ENCODE measurements at regions not wholly inside any gene's neighbourhood (a gene's known extent, or its start where the extent isn't known, plus 50 kb on each side); places are given as distances from the start of the nearest gene placed in this dataset.

- peaks cover 11% of the 10 kb centered on the region for H3K9me3 Mint-ChIP-seq
Measured at GRCh38 chr5:125372694-125373631, 626.5 kb upstream of the ZNF608 start.

GRCh38 chr5:125375143-125375542 lies 628.7 kb upstream of the ZNF608 start:
- no peaks in the 10 kb centered on the region for H3K27me3 Mint-ChIP-seq
- ATAC-seq (replicated peaks; ENCODE audit: extremely low read depth, poor library complexity, severe bottlenecking) = no peak

More at GRCh38 chr5:125372694-125373631, 626.5 kb upstream of the ZNF608 start:
- no peak overlapping the region for H3K4me3 Mint-ChIP-seq
- no peak for DNase-seq (ENCODE audit: low spot score in 2 of 2)
- H3K27me3 Mint-ChIP-seq = no peaks in the 10 kb centered on the region
- H3K4me1 Mint-ChIP-seq = no peaks in the 10 kb centered on the region
- ATAC-seq (replicated peaks; ENCODE audit: extremely low read depth, poor library complexity, severe bottlenecking) = no peak
- no peaks in the 10 kb centered on the region for H3K36me3 Mint-ChIP-seq (ENCODE audit: insufficient read depth)
- H3K27ac Mint-ChIP-seq (ENCODE audit: low read depth) = no peak overlapping the region

GRCh38 chr5:125376059-125376641 lies 629.7 kb upstream of the ZNF608 start:
- H3K27ac Mint-ChIP-seq (ENCODE audit: low read depth) = no peak overlapping the region
- no peaks in the 10 kb centered on the region for H3K27me3 Mint-ChIP-seq
- no peaks in the 10 kb centered on the region for H3K4me1 Mint-ChIP-seq
- no peak for DNase-seq (ENCODE audit: low spot score in 2 of 2)
- ATAC-seq (replicated peaks; ENCODE audit: extremely low read depth, poor library complexity, severe bottlenecking) = no peak
- no peaks in the 10 kb centered on the region for H3K36me3 Mint-ChIP-seq (ENCODE audit: insufficient read depth)
- H3K4me3 Mint-ChIP-seq = no peak overlapping the region
- H3K9me3 Mint-ChIP-seq = peaks cover 18% of the 10 kb centered on the region

More at GRCh38 chr5:125375143-125375542, 628.7 kb upstream of the ZNF608 start:
- Mint-ChIP-seq H3K27ac (ENCODE audit: low read depth) (no peak overlapping the region), H3K9me3 (peaks cover 20% of the 10 kb centered on the region), H3K4me1 (no peaks in the 10 kb centered on the region), H3K4me3 (no peak overlapping the region), H3K36me3 (ENCODE audit: insufficient read depth) (no peaks in the 10 kb centered on the region)
- DNase-seq (ENCODE audit: low spot score in 2 of 2) = no peak

GRCh38 chr5:125377141-125377540 lies 630.7 kb upstream of the ZNF608 start:
- no peak overlapping the region for H3K27ac Mint-ChIP-seq (ENCODE audit: low read depth)
- no peaks in the 10 kb centered on the region for H3K36me3 Mint-ChIP-seq (ENCODE audit: insufficient read depth)
- no peaks in the 10 kb centered on the region for H3K27me3 Mint-ChIP-seq
- DNase-seq (ENCODE audit: low spot score in 2 of 2) = no peak
- no peak for ATAC-seq (replicated peaks; ENCODE audit: extremely low read depth, poor library complexity, severe bottlenecking)
- no peak overlapping the region for H3K4me3 Mint-ChIP-seq
- H3K4me1 Mint-ChIP-seq = no peaks in the 10 kb centered on the region
- H3K9me3 Mint-ChIP-seq = peaks cover 21% of the 10 kb centered on the region

- Mint-ChIP-seq H3K27ac (ENCODE audit: low read depth) (no peak overlapping the region), H3K4me3 (no peak overlapping the region), H3K27me3 (no peaks in the 10 kb centered on the region), H3K4me1 (no peaks in the 10 kb centered on the region), H3K9me3 (peaks cover 23% of the 10 kb centered on the region), H3K36me3 (ENCODE audit: insufficient read depth) (no peaks in the 10 kb centered on the region)
- DNase-seq (ENCODE audit: low spot score in 2 of 2) = no peak
- ATAC-seq (replicated peaks; ENCODE audit: extremely low read depth, poor library complexity, severe bottlenecking) = no peak
Measured at GRCh38 chr5:125381290-125381689, 634.9 kb upstream of the ZNF608 start.

GRCh38 chr5:125384071-125384470 lies 637.6 kb upstream of the ZNF608 start:
- Mint-ChIP-seq H3K27ac (ENCODE audit: low read depth) (no peak overlapping the region), H3K4me1 (no peaks in the 10 kb centered on the region), H3K27me3 (no peaks in the 10 kb centered on the region), H3K4me3 (no peak overlapping the region), H3K36me3 (ENCODE audit: insufficient read depth) (no peaks in the 10 kb centered on the region), H3K9me3 (peaks cover 12% of the 10 kb centered on the region)
- ATAC-seq (replicated peaks; ENCODE audit: extremely low read depth, poor library complexity, severe bottlenecking) (no peak), DNase-seq (ENCODE audit: low spot score in 2 of 2) (no peak)

GRCh38 chr5:125390326-125390725 lies 643.9 kb upstream of the ZNF608 start:
- no peaks in the 10 kb centered on the region for H3K27me3 Mint-ChIP-seq
- peaks cover 17% of the 10 kb centered on the region for H3K9me3 Mint-ChIP-seq
- ATAC-seq (replicated peaks; ENCODE audit: extremely low read depth, poor library complexity, severe bottlenecking) (no peak), DNase-seq (ENCODE audit: low spot score in 2 of 2) (no peak)
- H3K4me1 Mint-ChIP-seq = no peaks in the 10 kb centered on the region
- H3K36me3 Mint-ChIP-seq (ENCODE audit: insufficient read depth) = no peaks in the 10 kb centered on the region
- no peak overlapping the region for H3K4me3 Mint-ChIP-seq
- no peak overlapping the region for H3K27ac Mint-ChIP-seq (ENCODE audit: low read depth)

- Mint-ChIP-seq H3K36me3 (ENCODE audit: insufficient read depth) (no peaks in the 10 kb centered on the region), H3K4me1 (no peaks in the 10 kb centered on the region), H3K9me3 (peaks cover 17% of the 10 kb centered on the region), H3K27ac (ENCODE audit: low read depth) (no peak overlapping the region), H3K4me3 (no peak overlapping the region), H3K27me3 (no peaks in the 10 kb centered on the region)
- DNase-seq (ENCODE audit: low spot score in 2 of 2) = no peak
- no peak for ATAC-seq (replicated peaks; ENCODE audit: extremely low read depth, poor library complexity, severe bottlenecking)
Measured at GRCh38 chr5:125393221-125393815, 646.9 kb upstream of the ZNF608 start.

- Mint-ChIP-seq H3K4me3 (no peak overlapping the region), H3K36me3 (ENCODE audit: insufficient read depth) (no peaks in the 10 kb centered on the region), H3K4me1 (no peaks in the 10 kb centered on the region), H3K9me3 (peaks cover 17% of the 10 kb centered on the region), H3K27me3 (no peaks in the 10 kb centered on the region), H3K27ac (ENCODE audit: low read depth) (no peak overlapping the region)
- no peak for ATAC-seq (replicated peaks; ENCODE audit: extremely low read depth, poor library complexity, severe bottlenecking)
- no peak for DNase-seq (ENCODE audit: low spot score in 2 of 2)
Measured at GRCh38 chr5:125394661-125395280, 648.3 kb upstream of the ZNF608 start.

- no peak overlapping the region for H3K4me3 Mint-ChIP-seq
- H3K27ac Mint-ChIP-seq (ENCODE audit: low read depth) = no peak overlapping the region
- H3K27me3 Mint-ChIP-seq = no peaks in the 10 kb centered on the region
- no peak for ATAC-seq (replicated peaks; ENCODE audit: extremely low read depth, poor library complexity, severe bottlenecking)
- H3K4me1 Mint-ChIP-seq = no peaks in the 10 kb centered on the region
- peaks cover 17% of the 10 kb centered on the region for H3K9me3 Mint-ChIP-seq
- DNase-seq (ENCODE audit: low spot score in 2 of 2) = no peak
- no peaks in the 10 kb centered on the region for H3K36me3 Mint-ChIP-seq (ENCODE audit: insufficient read depth)
Measured at GRCh38 chr5:125396462-125396861, 650.0 kb upstream of the ZNF608 start.

GRCh38 chr5:125398466-125398865 lies 652.0 kb upstream of the ZNF608 start:
- Mint-ChIP-seq H3K9me3 (peaks cover 14% of the 10 kb centered on the region), H3K4me1 (no peaks in the 10 kb centered on the region), H3K36me3 (ENCODE audit: insufficient read depth) (no peaks in the 10 kb centered on the region), H3K27ac (ENCODE audit: low read depth) (no peak overlapping the region), H3K27me3 (no peaks in the 10 kb centered on the region), H3K4me3 (no peak overlapping the region)
- no peak for DNase-seq (ENCODE audit: low spot score in 2 of 2)
- no peak for ATAC-seq (replicated peaks; ENCODE audit: extremely low read depth, poor library complexity, severe bottlenecking)

GRCh38 chr5:125399885-125400284 lies 653.4 kb upstream of the ZNF608 start:
- no peaks in the 10 kb centered on the region for H3K27me3 Mint-ChIP-seq
- ATAC-seq (replicated peaks; ENCODE audit: extremely low read depth, poor library complexity, severe bottlenecking) (no peak), DNase-seq (ENCODE audit: low spot score in 2 of 2) (no peak)
- no peak overlapping the region for H3K4me3 Mint-ChIP-seq
- no peak overlapping the region for H3K27ac Mint-ChIP-seq (ENCODE audit: low read depth)
- no peaks in the 10 kb centered on the region for H3K4me1 Mint-ChIP-seq
- peaks cover 4% of the 10 kb centered on the region for H3K9me3 Mint-ChIP-seq
- no peaks in the 10 kb centered on the region for H3K36me3 Mint-ChIP-seq (ENCODE audit: insufficient read depth)
